ENCODE measurements at regions not wholly inside any gene's neighbourhood (a gene's known extent, or its start where the extent isn't known, plus 50 kb on each side); places are given as distances from the start of the nearest gene placed in this dataset.

- no peak for DNase-seq (ENCODE audit: low read depth)
Observed at GRCh38 chr3:178291574-178292370, 244.5 kb upstream of the KCNMB2 start.

DNA sequence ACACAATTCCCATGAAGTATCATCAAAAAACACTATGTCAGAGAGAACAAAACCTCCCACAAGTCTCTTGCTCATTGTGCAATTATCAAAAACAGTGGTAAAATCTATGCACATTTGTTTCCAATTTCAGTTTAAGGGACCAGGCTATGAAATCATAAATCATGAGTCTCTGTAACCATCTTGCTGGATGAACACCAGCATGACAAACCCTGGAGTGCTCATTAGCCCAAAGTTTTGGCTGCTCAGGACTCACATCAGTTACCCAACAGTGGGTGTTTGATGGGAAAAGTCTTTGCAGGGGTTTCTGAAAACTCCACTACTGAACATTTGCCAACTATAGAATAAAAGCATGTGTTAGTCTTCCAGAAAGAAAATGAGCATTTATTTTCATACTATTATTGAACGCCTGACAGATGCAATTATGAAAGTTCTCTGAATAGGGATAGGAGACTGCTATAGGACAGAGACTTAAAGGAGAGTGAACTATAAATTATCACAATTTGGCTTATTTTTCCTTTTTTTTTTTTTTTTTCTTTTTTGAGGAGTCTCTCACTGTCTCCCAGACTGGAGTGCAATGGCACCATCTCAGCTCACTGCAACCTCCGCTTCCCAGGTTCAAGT is 240.8 kb upstream of the KCNMB2 start:
- peak; percentile 18 for DNase-seq (ENCODE audit: low read depth)

DNA sequence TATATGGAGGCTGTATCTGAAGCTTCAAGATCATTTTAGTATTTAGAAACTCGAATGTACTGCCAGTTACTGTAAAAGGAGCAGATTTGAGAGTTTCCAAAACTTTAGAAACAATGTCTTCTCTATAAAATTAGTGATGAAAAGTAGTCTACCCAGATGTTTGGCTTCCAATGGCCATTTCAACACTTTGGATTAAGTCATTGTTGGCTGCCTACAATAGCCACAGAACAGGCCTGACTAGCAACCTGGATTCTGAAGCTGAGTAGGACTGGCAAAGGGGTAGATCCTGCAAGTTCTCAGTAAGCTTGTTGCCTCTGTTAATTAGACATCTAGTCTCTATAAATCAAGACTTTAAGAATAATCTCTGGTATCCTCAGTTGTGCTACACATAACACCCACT is 239.0 kb upstream of the KCNMB2 start:
- DNase-seq (ENCODE audit: low read depth), result no peak

DNA sequence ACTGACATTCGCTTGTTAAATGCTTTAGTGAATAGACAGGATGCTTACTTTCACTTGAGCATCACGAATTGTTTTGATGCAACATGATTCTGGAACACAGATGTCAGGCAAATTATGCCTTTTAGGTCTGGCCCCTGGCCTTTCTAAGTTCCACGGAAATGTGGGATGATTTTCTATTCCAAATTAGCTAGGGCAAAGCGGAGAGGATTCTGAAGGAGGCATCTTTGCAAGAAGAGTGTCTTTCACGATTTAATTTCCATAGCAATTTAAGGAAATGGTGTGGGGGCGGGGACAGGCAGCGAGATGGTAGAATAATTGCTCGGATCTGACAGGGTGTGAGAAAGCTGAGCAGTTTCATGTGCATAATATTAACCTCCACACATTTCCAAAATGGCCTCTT is 238.5 kb upstream of the KCNMB2 start:
- no peak for DNase-seq (ENCODE audit: low read depth)

DNA sequence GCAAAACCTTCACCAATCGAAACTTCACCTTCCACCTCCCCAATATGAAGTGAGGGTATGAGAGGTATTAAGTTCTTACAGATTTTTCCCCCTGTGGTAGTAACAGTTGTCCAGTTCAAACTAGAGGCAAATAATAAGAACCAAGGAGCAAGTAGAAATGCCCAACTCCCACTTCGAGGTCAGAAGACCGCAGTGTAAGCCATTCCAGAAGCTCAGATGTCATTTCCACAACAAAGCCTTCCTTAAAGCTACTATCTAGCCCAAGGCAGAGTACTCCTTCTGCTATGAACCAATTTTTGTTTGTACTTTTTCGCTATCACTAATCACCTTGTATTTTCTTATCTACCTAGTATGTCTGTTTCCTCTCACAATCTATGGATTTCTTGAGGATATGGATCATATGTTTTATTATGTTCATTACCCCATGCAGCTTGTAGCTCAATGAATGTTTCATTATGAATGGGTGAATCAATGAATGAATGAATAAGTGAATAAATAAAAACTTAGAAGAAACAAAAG is 235.7 kb upstream of the KCNMB2 start:
- no peak for DNase-seq (ENCODE audit: low read depth)

- DNase-seq (ENCODE audit: low read depth), result no peak
Observed at GRCh38 chr3:178302966-178303930, 233.0 kb upstream of the KCNMB2 start.

- peak; percentile 37 for DNase-seq (ENCODE audit: low read depth)
Observed at GRCh38 chr3:178304758-178305467, 231.3 kb upstream of the KCNMB2 start.

DNA sequence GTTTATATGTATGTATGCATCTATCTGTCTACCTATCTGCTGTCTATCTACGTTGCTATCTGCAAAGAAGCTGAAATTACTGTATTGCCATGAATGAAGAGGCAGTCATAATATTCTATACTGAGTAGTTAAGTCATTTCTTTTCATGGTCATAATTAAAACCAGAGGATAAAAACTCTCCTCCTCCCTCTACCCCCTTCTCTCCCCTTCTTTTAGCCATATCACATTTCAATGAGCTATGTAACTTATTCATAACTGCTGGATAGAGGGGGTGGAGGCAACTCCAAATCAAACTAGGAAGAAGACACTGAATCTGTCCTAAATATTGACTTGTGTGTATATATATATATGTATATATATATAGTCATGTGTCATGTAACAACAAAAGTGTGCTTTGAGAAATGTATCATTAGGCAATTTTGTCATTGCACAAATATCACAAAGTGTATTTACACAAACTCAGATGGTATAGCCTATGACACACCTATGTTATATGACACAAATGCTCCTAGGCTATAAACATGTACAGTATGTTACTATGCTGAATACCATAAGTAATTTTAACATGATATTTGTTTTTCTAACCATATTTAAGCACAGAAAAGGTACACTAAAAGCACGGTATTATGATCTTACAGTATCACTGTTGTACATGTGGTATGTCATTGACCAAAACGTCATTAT is 229.7 kb upstream of the KCNMB2 start:
- no peak for DNase-seq (ENCODE audit: low read depth)

GRCh38 chr3:178308771-178309170 is 227.5 kb upstream of the KCNMB2 start:
- no peak for DNase-seq (ENCODE audit: low read depth)

GRCh38 chr3:178310949-178311348 is 225.3 kb upstream of the KCNMB2 start:
- no peak for DNase-seq (ENCODE audit: low read depth)

DNA sequence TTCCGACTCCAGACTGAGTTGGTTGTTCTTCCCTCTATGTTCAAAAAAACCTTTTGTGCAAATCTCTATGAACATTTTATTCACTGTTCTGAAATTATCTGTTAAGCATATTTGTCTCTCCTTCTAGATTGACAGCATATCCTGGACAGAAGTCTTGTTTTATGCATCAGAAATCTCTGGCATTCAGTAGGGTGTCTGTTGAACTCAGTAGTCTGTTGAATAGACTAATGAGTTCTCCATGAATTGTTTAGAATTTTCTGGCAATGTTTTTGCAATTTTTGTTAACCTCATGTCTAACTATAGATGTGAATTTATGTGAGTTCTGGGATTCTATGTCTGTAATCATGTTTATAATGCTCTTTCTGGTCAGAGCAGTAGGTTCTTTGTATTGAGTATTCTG is 222.5 kb upstream of the KCNMB2 start:
- DNase-seq (ENCODE audit: low read depth), result no peak

DNA sequence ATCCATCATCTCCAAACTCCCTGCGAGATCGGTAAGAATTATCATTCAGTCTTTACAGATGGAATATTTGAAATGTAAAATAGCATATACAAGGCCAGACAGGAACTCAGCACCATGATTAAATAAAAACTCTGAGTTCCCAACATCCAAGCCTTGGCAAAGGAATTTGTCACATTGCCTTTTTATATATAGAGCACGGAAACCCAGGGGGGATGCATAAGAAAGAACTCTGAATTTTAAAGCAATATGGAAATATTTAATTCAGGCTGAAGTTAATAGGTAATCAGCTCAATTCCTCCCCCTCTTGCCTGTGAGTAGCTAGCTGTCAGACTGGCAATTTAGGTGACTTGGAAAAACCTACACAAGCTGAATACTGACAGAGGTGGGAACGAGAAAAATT is 217.9 kb upstream of the KCNMB2 start:
- no peak for DNase-seq (ENCODE audit: low read depth)

- DNase-seq (ENCODE audit: low read depth), result no peak
Observed at GRCh38 chr3:178318941-178319816, 217.1 kb upstream of the KCNMB2 start.

DNA sequence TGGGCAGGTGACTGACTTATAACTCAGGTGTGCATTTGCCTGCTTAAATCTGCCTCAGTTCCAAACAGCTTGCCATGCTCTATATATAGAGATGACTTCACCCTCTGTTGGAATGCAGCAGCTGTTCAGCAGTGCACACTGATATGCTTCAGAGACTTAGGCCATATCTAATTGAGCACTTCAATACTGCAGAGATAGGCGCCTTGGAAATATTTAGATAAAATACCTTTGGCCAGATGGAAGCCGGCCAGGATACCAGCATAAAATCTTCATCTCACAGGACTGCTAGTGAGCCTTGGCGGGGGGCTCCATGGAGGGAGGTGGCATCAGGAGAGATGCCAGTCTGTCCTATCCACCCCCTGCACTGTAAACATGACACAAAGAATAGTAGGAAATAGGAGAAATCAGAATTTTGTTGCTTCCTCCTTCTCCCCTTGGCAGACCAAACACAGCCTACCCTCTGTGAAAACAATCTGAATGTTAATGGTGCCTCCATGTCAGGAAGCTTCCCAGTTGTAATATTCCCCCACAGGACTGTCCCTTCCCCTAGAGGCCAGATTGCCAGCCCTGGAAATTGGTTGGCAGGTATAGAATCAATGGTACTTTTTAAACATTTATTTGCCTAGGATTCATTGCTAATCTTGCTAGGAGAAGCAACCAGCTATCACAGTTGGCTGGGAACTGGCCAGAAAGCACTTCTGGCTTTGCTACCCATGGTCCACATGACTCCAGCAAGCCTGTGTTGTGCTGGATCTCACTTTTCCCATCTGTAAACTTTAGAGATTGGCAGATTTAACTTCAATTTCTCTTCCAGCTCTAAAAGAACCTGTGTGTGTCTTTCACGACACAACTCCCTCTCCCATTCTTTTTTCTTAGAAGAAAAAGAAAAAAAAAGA is 215.5 kb upstream of the KCNMB2 start:
- peak; percentile 39 for DNase-seq (ENCODE audit: low read depth)

GRCh38 chr3:178324356-178324755 is 211.9 kb upstream of the KCNMB2 start:
- no peak for DNase-seq (ENCODE audit: low read depth)

- DNase-seq (ENCODE audit: low read depth), result peak; percentile 24
Observed at GRCh38 chr3:178325330-178325729, 210.9 kb upstream of the KCNMB2 start.

- no peak for DNase-seq (ENCODE audit: low read depth)
Observed at GRCh38 chr3:178329936-178330335, 206.3 kb upstream of the KCNMB2 start.

DNA sequence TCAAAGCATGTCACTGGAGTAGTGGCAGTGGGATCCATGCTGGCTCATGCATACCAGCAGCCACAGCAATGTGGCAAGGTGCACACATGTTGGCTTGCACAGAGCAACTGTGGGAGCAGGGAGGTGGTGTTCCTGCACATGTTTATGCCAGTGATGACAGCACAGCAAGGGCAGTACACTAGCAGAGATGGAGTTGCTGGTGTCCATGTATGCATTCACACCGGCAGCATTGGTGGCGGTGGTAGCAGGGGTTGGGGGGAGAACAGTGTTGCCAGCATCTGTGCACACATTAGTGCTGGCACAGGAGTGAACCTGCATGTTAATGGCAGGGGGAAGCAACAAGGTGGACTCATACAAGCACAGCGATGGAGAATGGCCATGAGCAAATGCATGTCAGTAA is 202.0 kb upstream of the KCNMB2 start:
- no peak for DNase-seq (ENCODE audit: low read depth)

DNA sequence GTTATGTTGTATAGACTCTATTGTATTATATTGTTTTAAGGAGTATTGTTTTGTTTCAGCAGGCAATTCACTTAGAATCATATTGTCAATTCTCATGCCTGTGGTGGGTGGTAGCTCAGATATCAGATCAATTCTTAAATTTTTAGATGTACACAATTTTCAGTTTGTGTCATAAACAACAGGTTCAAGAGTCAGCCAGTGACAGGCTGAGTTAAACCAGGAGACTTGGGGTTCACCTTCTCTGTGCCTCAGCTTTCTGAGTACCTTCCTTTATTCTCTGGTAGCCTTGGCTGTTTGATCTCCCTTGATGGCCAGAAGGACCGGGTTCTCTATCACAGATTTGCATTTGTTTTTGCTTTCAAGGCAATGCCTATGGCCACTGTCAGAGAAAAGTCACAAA is 199.9 kb upstream of the KCNMB2 start:
- DNase-seq (ENCODE audit: low read depth), result no peak

Measured in RPMI7951 (cell line).